KMS-11 (cell line): ENCODE measurements at regions not wholly inside any gene's neighbourhood (a gene's known extent, or its start where the extent isn't known, plus 50 kb on each side); places are given as distances from the start of the nearest gene placed in this dataset.

Experiments
- H2AFZ ChIP-seq: fragments of 200-600 bp; sonication (generic); 2 replicates; pipeline ENCODE4 v1.6.1; 2016; ENCODE audit warnings: antibody characterized with exemption, mixed run types, low read depth
- H3K27ac ChIP-seq: fragments of 200-600 bp; sonication (generic); 2 replicates; pipeline ENCODE4 v1.6.1; 2016; ENCODE audit warnings: mild to moderate bottlenecking, mixed run types
- H3K27me3 ChIP-seq: fragments of 200-600 bp; sonication (generic); 2 replicates; pipeline ENCODE4 v1.6.1; 2017; ENCODE audit warnings: mild to moderate bottlenecking, low read depth, mixed run types, moderate library complexity; ENCODE audit not compliant: insufficient read depth
- H3K36me3 ChIP-seq: fragments of 200-600 bp; sonication (generic); 2 replicates; pipeline ENCODE4 v1.6.1; 2017; ENCODE audit warnings: mild to moderate bottlenecking, mixed run types; ENCODE audit not compliant: insufficient read depth
- H3K4me1 ChIP-seq: fragments of 200-600 bp; sonication (generic); 2 replicates; pipeline ENCODE4 v1.6.1; 2016; ENCODE audit warnings: mild to moderate bottlenecking, low read depth, mixed run types; ENCODE audit not compliant: poor library complexity, severe bottlenecking
- H3K4me2 ChIP-seq: fragments of 200-600 bp; sonication (generic); 2 replicates; pipeline ENCODE4 v1.7.0; 2016; ENCODE audit warnings: mild to moderate bottlenecking, mixed run types
- H3K4me3 ChIP-seq: fragments of 200-600 bp; sonication (generic); IDR thresholded peaks from 2 replicates; pipeline ENCODE4 v1.6.1; 2017; ENCODE audit warnings: low read depth, low read length, mixed read lengths; ENCODE audit not compliant: insufficient read depth
- H3K79me2 ChIP-seq: fragments of 200-600 bp; sonication (generic); 2 replicates; pipeline ENCODE4 v1.6.1; 2016; ENCODE audit warnings: low read depth, mixed run types; ENCODE audit not compliant: insufficient read depth
- H3K9ac ChIP-seq: fragments of 200-600 bp; sonication (generic); 2 replicates; pipeline ENCODE4 v1.6.1; 2016; ENCODE audit warnings: mild to moderate bottlenecking, mixed run types
- H4K20me1 ChIP-seq: fragments of 200-600 bp; sonication (generic); 2 replicates; pipeline ENCODE4 v1.6.1; 2016; ENCODE audit warnings: mild to moderate bottlenecking, mixed run types; ENCODE audit not compliant: insufficient read depth
- TF ChIP-seq, protein P1 (sequence below): fragments of 200-600 bp; sonication (generic); conservative IDR thresholded peaks from 2 replicates; pipeline ENCODE4 v1.6.1; 2017; ENCODE audit warnings: low read depth, mild to moderate bottlenecking, antibody characterized with exemption, low read length, moderate library complexity, mixed read lengths

DNA sequence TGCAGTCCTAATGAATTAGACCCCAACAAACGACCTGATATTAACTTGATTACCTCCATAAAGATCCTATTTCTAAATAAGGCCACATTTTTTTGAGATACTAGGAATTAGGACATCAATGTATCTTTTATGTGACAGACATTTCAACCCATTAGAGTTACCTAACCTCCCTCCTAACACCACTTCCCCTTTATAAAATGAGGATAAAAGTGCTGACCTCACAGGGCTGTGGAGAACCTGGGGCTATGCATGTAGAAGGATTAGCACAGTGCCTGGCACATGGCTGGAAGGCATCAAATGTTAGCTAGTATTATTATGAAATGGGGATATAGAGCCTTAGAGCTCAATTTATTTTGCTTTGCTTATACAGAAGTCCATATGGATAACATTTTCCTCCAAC, 53.5 kb upstream of the LRRN1 start:
- H2AFZ ChIP-seq: no peak overlapping the region
- no peaks in the 10 kb centered on the region for H3K4me1 ChIP-seq
- no peak overlapping the region for H3K9ac ChIP-seq
- H3K4me3 ChIP-seq: no peak overlapping the region
- no peaks in the 10 kb centered on the region for H4K20me1 ChIP-seq
- H3K4me2 ChIP-seq: no peak overlapping the region
- TF ChIP-seq, protein P1, sequence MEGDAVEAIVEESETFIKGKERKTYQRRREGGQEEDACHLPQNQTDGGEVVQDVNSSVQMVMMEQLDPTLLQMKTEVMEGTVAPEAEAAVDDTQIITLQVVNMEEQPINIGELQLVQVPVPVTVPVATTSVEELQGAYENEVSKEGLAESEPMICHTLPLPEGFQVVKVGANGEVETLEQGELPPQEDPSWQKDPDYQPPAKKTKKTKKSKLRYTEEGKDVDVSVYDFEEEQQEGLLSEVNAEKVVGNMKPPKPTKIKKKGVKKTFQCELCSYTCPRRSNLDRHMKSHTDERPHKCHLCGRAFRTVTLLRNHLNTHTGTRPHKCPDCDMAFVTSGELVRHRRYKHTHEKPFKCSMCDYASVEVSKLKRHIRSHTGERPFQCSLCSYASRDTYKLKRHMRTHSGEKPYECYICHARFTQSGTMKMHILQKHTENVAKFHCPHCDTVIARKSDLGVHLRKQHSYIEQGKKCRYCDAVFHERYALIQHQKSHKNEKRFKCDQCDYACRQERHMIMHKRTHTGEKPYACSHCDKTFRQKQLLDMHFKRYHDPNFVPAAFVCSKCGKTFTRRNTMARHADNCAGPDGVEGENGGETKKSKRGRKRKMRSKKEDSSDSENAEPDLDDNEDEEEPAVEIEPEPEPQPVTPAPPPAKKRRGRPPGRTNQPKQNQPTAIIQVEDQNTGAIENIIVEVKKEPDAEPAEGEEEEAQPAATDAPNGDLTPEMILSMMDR: no peak
- H3K79me2 ChIP-seq: no peaks in the 10 kb centered on the region
- no peaks in the 10 kb centered on the region for H3K27me3 ChIP-seq
- no peak overlapping the region for H3K27ac ChIP-seq
- H3K36me3 ChIP-seq: no peaks in the 10 kb centered on the region

DNA sequence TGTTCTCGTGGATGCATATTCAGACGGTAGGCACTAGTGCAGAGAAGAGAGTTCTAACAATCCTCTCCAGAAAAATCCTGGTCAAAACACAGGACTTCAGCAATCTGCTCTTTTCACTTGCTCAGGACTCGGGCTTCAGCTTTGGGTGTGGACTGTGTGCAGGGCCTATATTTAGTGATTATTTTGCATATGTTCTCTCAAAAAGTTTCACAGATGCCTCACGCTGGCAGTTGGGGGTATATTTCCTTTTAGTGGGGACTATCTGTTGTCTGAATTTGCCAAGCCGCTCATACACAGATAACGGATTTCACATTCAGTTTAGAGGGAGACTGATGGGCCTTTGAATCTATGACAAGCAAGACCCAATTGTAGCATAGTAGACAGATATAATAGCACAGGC, 54.4 kb upstream of the LRRN1 start:
- Histone ChIP-seq H2AFZ (no peak overlapping the region), H3K27ac (no peak overlapping the region), H3K4me2 (no peak overlapping the region), H4K20me1 (no peaks in the 10 kb centered on the region), H3K27me3 (no peaks in the 10 kb centered on the region), H3K36me3 (no peaks in the 10 kb centered on the region), H3K4me3 (no peak overlapping the region), H3K9ac (no peak overlapping the region), H3K79me2 (no peaks in the 10 kb centered on the region), H3K4me1 (no peaks in the 10 kb centered on the region)
- TF ChIP-seq, protein P1: no peak

DNA sequence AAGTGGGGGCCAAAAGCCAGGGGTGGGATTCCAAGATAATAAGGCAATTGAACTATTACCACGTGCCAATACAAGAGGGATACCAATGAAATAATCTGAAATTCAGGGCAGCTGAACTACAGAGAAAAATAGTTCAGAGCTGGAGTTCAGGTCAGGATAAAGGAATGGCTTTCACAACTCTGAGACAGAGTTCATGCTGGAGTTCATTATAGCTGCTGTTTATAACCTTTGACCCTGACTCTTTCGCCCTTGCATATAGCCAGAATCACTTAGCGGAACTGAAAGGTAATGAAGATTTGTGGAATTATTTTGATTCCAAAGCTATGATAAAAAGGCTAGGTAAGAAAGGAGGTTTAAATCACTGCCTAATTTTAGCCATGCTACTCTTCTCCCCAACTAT, 55.5 kb upstream of the LRRN1 start:
- no peak overlapping the region for H3K4me2 ChIP-seq
- no peaks in the 10 kb centered on the region for H3K79me2 ChIP-seq
- no peaks in the 10 kb centered on the region for H3K27me3 ChIP-seq
- TF ChIP-seq, protein P1: no peak
- H3K4me3 ChIP-seq: no peak overlapping the region
- H3K36me3 ChIP-seq: no peaks in the 10 kb centered on the region
- H4K20me1 ChIP-seq: no peaks in the 10 kb centered on the region
- H2AFZ ChIP-seq: no peak overlapping the region
- no peaks in the 10 kb centered on the region for H3K4me1 ChIP-seq
- H3K27ac ChIP-seq: no peak overlapping the region
- H3K9ac ChIP-seq: no peak overlapping the region

DNA sequence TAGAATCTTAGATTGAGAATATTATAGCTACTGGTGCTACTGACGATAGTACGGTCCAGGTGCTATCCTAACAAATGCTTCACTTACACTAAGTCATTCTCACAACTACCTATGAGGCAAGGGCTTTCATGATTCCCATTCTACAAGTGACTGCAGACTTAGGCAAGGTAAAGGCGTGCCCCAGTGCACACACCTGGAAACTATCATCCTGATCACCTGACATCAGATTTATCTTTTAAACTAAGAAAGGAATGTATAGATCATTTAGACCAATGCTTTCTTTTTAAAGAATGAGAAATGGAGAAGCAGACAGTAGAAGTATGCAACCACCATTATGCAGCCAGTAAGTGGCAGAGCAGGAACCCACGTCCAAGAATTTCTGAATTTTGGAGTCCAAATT, 59.2 kb upstream of the LRRN1 start:
- TF ChIP-seq, protein P1: no peak
- no peak overlapping the region for H2AFZ ChIP-seq
- H3K36me3 ChIP-seq: no peaks in the 10 kb centered on the region
- no peak overlapping the region for H3K4me3 ChIP-seq
- H3K4me1 ChIP-seq: no peaks in the 10 kb centered on the region
- no peak overlapping the region for H3K4me2 ChIP-seq
- H3K27ac ChIP-seq: no peak overlapping the region
- H3K79me2 ChIP-seq: no peaks in the 10 kb centered on the region
- no peaks in the 10 kb centered on the region for H3K27me3 ChIP-seq
- H3K9ac ChIP-seq: no peak overlapping the region
- no peaks in the 10 kb centered on the region for H4K20me1 ChIP-seq
